ENCODE measurements at regions not wholly inside any gene's neighbourhood (a gene's known extent, or its start where the extent isn't known, plus 50 kb on each side); places are given as distances from the start of the nearest gene placed in this dataset.

DNA sequence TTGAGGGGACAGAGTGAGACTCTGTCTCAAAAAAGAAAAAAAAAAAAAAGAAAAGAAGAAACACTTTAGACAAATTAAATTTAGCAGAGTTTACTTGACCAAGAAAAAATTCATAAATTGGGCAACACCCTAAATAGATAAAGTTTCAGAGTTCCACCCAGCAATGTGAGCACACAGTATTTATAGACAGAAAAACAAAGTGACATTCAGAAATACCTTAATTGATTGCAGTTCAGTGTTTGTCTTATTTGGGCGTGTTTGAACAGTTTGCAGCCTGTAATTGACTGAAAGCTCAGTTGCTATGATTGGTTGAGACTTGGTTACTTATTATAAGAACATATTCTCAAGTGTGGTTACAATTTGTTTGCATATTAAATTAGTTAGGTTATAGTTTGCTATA lies 603.5 kb upstream of the NEGR1 start:
- Histone ChIP-seq H3K9me3 (replicated peaks; ENCODE audit: control insufficient read depth, insufficient read depth, low read length) (no peaks in the 10 kb centered on the region), H4K20me1 (replicated peaks; ENCODE audit: control insufficient read depth, extremely low read depth, insufficient read depth, low read length) (no peaks in the 10 kb centered on the region), H3K36me3 (ENCODE audit: control insufficient read depth in 2 of 2, extremely low read depth in 1 of 2, insufficient read depth in 2 of 2, low read length in 2 of 2) (no peaks in the 10 kb centered on the region), H3K27ac (ENCODE audit: insufficient read depth, low read depth, low read length) (no peak overlapping the region), H3K27me3 (ENCODE audit: control insufficient read depth in 2 of 2, insufficient read depth in 2 of 2, low read length in 2 of 2) (no peaks in the 10 kb centered on the region), H3K79me2 (ENCODE audit: control insufficient read depth, insufficient read depth, low read length) (no peaks in the 10 kb centered on the region), H2AFZ (ENCODE audit: low read depth, low read length) (no peak overlapping the region), H3K9me1 (replicated peaks; ENCODE audit: control insufficient read depth, extremely low read depth, insufficient read depth, low read length) (no peaks in the 10 kb centered on the region), H3K4me2 (ENCODE audit: insufficient read depth, low read length) (no peak overlapping the region), H3K4me3 (replicated peaks in 1 of 3; ENCODE audit: insufficient read depth in 1 of 3, low read depth in 1 of 3, low read length in 3 of 3) (no peak overlapping the region), H3K9ac (replicated peaks; ENCODE audit: extremely low read depth, insufficient read depth, low read length) (no peak overlapping the region), H3K4me1 (ENCODE audit: control insufficient read depth, extremely low read depth, insufficient read depth, low read length) (no peaks in the 10 kb centered on the region)
- intact Hi-C loops (cut with micrococcal nuclease): no loop called here
- ChIA-PET POLR2A (no interaction called here), CTCF (no interaction called here)
- TF ChIP-seq, protein P1, sequence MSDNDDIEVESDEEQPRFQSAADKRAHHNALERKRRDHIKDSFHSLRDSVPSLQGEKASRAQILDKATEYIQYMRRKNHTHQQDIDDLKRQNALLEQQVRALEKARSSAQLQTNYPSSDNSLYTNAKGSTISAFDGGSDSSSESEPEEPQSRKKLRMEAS (IDR thresholded peaks at IDR 0.05; ENCODE audit: insufficient read depth, insufficient read length): no peak
- TF ChIP-seq, protein P2, sequence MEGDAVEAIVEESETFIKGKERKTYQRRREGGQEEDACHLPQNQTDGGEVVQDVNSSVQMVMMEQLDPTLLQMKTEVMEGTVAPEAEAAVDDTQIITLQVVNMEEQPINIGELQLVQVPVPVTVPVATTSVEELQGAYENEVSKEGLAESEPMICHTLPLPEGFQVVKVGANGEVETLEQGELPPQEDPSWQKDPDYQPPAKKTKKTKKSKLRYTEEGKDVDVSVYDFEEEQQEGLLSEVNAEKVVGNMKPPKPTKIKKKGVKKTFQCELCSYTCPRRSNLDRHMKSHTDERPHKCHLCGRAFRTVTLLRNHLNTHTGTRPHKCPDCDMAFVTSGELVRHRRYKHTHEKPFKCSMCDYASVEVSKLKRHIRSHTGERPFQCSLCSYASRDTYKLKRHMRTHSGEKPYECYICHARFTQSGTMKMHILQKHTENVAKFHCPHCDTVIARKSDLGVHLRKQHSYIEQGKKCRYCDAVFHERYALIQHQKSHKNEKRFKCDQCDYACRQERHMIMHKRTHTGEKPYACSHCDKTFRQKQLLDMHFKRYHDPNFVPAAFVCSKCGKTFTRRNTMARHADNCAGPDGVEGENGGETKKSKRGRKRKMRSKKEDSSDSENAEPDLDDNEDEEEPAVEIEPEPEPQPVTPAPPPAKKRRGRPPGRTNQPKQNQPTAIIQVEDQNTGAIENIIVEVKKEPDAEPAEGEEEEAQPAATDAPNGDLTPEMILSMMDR (IDR thresholded peaks at IDR 0.05; ENCODE audit: extremely low read depth in 1 of 2, insufficient read depth in 1 of 2, low read depth in 1 of 2, low read length in 2 of 2): no peak
- TF ChIP-seq JUN (IDR thresholded peaks at IDR 0.05; ENCODE audit: borderline replicate concordance, insufficient read depth, insufficient read length, low read depth) (no peak), GATA2 (IDR thresholded peaks at IDR 0.05; ENCODE audit: insufficient read depth, insufficient read length, low read depth, low read length) (no peak), POLR2A (IDR thresholded peaks at IDR 0.05; ENCODE audit: low read depth, low read length) (no peak)
- dilution Hi-C loops (cut with MboI; ENCODE audit: extremely low pct_ligation_motif_present, low sequenced_read_pairs): no loop called here
- FAIRE-seq: no peak
- BruUV-seq (replicated peaks): no TSS peak
- DNase-seq (ENCODE audit: low read depth, low spot score): no peak

DNA sequence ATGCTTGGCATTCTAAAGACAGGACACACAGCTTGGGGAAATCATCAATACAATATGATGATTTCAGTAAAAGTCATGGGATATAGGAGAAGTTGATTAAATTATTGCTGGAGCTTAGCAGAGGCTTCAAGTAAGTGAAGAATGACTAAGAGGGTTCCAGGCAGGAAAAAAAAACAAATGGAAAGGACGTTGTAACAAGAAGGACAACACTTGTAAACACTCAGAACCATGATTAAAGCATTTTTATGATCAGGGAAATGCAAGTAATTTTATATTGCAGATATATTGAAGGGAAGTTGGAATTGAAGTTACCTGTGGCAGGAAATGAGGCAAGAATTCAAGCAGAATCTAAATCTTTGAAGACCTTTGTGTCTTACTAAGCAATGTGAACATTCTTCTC lies 602.7 kb upstream of the NEGR1 start:
- Histone ChIP-seq H3K79me2 (ENCODE audit: control insufficient read depth, insufficient read depth, low read length) (no peaks in the 10 kb centered on the region), H3K36me3 (ENCODE audit: control insufficient read depth in 2 of 2, extremely low read depth in 1 of 2, insufficient read depth in 2 of 2, low read length in 2 of 2) (no peaks in the 10 kb centered on the region), H3K9me3 (replicated peaks; ENCODE audit: control insufficient read depth, insufficient read depth, low read length) (no peaks in the 10 kb centered on the region), H3K9me1 (replicated peaks; ENCODE audit: control insufficient read depth, extremely low read depth, insufficient read depth, low read length) (no peaks in the 10 kb centered on the region), H3K4me3 (replicated peaks in 1 of 3; ENCODE audit: insufficient read depth in 1 of 3, low read depth in 1 of 3, low read length in 3 of 3) (no peak overlapping the region), H2AFZ (ENCODE audit: low read depth, low read length) (no peak overlapping the region), H3K27me3 (ENCODE audit: control insufficient read depth in 2 of 2, insufficient read depth in 2 of 2, low read length in 2 of 2) (no peaks in the 10 kb centered on the region), H3K4me1 (ENCODE audit: control insufficient read depth, extremely low read depth, insufficient read depth, low read length) (no peaks in the 10 kb centered on the region), H4K20me1 (replicated peaks; ENCODE audit: control insufficient read depth, extremely low read depth, insufficient read depth, low read length) (no peaks in the 10 kb centered on the region), H3K9ac (replicated peaks; ENCODE audit: extremely low read depth, insufficient read depth, low read length) (no peak overlapping the region), H3K27ac (ENCODE audit: insufficient read depth, low read depth, low read length) (no peak overlapping the region), H3K4me2 (ENCODE audit: insufficient read depth, low read length) (no peak overlapping the region)
- DNase-seq (ENCODE audit: low read depth, low spot score): no peak
- BruUV-seq (replicated peaks): no TSS peak
- CTCF ChIA-PET: interaction anchor here (1.1 kb wide), 1 partner anchor 26 kb away, joined by 3 read pairs; no protein-coding TSS in a partner anchor
- POLR2A ChIA-PET: no interaction called here
- TF ChIP-seq, protein P2 (IDR thresholded peaks at IDR 0.05; ENCODE audit: extremely low read depth in 1 of 2, insufficient read depth in 1 of 2, low read depth in 1 of 2, low read length in 2 of 2): no peak
- TF ChIP-seq JUN (IDR thresholded peaks at IDR 0.05; ENCODE audit: borderline replicate concordance, insufficient read depth, insufficient read length, low read depth): no peak
- TF ChIP-seq, protein P1 (IDR thresholded peaks at IDR 0.05; ENCODE audit: insufficient read depth, insufficient read length): no peak
- TF ChIP-seq MYC (IDR thresholded peaks at IDR 0.05; ENCODE audit: low read depth, low read length): no peak
- TF ChIP-seq FOS (IDR thresholded peaks at IDR 0.05; ENCODE audit: borderline replicate concordance, insufficient read depth, low read length): no peak
- no peak for TF ChIP-seq POLR2A (IDR thresholded peaks at IDR 0.05; ENCODE audit: low read depth, low read length)
- no peak for TF ChIP-seq POLR2AphosphoS5 (IDR thresholded peaks at IDR 0.05; ENCODE audit: insufficient read depth, low read depth, low read length)
- no peak for FAIRE-seq
- dilution Hi-C loops (cut with MboI; ENCODE audit: extremely low pct_ligation_motif_present, low sequenced_read_pairs): no loop called here
- intact Hi-C loops (cut with micrococcal nuclease): no loop called here

All from endothelial cell of umbilical vein (primary cell).